ENCODE measurements at regions not wholly inside any gene's neighbourhood (a gene's known extent, or its start where the extent isn't known, plus 50 kb on each side); places are given as distances from the start of the nearest gene placed in this dataset.

- TF ChIP-seq CTCF (IDR thresholded peaks at IDR 0.05) (no peak), MAX (IDR thresholded peaks at IDR 0.05) (no peak), EP300 (IDR thresholded peaks at IDR 0.05) (no peak), SMC3 (IDR thresholded peaks at IDR 0.05) (no peak), KDM1A (IDR thresholded peaks at IDR 0.05; ENCODE audit: low read depth) (no peak), ZNF302 (CRISPR knock-in tag; IDR thresholded peaks at IDR 0.05) (no peak)
Measured at GRCh38 chr15:36282821-36283220, 296.6 kb upstream of the CDIN1 start.
